ENCODE measurements at regions not wholly inside any gene's neighbourhood (a gene's known extent, or its start where the extent isn't known, plus 50 kb on each side); places are given as distances from the start of the nearest gene placed in this dataset.

- no peak for DNase-seq (ENCODE audit: low read depth)
Observed at GRCh38 chr2:172204309-172204708, 101.6 kb upstream of the DLX2 start.

DNA sequence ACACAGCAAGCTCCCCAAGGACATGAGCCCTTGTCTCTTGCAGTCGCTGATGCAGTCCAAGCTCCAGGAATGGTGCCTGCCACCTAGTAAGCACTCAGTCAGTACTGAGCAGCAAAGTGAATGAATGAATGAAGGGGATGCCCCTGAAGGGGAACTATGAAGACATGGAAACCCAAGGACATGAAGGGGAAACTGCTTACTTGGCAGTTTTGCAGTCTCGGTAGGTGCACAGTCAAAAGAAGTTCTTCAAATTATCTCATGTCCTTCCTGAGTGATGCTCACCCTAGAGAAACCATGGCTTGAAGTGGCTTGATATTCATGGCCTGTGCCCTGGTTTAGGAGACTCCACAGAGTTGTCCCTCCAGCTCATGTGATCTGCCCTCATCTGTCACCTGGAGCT lies 102.1 kb upstream of the DLX2 start:
- DNase-seq (ENCODE audit: low read depth): no peak

DNA sequence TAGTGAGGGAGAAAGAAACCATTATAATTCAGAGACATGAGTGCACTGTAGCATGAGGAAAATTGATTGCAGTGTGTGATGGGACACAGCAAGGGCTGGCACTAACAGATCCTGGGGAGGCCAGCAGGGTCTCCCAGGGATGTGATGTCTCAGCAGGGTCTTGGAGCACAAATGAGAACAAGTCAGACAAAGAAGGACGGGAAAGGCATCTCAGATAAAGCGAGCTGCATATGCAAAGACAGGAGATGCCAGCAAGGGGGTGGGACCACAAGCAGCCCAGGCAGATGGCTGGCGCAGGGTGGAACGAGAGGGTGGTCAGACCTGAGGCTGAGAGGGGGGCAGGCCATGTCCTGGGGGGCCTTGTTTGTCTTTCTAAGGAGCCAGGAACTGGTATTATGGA lies 102.6 kb upstream of the DLX2 start:
- no peak for DNase-seq (ENCODE audit: low read depth)

DNA sequence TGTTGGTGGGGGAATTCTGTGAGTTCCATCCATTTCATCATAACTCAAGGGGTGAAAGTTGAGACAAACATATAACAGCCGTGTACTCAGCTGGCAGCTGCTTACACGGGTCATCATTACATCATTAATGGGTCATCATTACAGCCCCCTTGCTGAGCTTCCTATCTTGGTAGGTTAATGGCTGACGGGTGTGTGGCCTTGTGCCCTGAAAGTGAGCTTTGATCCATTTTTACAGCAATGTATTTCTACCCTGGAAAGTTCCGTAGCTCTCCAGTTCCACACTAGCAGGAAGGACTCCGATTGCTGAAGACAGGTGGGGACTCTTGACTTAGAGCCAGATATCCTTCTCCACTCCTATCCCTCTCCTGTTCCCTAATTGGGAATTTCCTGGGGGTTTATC lies 105.2 kb upstream of the DLX2 start:
- no peak for DNase-seq (ENCODE audit: low read depth)

- DNase-seq (ENCODE audit: low read depth): no peak
Observed at GRCh38 chr2:172208791-172209325, 106.2 kb upstream of the DLX2 start.

GRCh38 chr2:172210599-172210998 lies 107.9 kb upstream of the DLX2 start:
- no peak for DNase-seq (ENCODE audit: low read depth)

- no peak for DNase-seq (ENCODE audit: low read depth)
Observed at GRCh38 chr2:172211512-172211911, 108.8 kb upstream of the DLX2 start.

- no peak for DNase-seq (ENCODE audit: low read depth)
Observed at GRCh38 chr2:172213116-172213860, 110.6 kb upstream of the DLX2 start.

GRCh38 chr2:172214252-172214651 lies 111.6 kb upstream of the DLX2 start:
- no peak for DNase-seq (ENCODE audit: low read depth)

DNA sequence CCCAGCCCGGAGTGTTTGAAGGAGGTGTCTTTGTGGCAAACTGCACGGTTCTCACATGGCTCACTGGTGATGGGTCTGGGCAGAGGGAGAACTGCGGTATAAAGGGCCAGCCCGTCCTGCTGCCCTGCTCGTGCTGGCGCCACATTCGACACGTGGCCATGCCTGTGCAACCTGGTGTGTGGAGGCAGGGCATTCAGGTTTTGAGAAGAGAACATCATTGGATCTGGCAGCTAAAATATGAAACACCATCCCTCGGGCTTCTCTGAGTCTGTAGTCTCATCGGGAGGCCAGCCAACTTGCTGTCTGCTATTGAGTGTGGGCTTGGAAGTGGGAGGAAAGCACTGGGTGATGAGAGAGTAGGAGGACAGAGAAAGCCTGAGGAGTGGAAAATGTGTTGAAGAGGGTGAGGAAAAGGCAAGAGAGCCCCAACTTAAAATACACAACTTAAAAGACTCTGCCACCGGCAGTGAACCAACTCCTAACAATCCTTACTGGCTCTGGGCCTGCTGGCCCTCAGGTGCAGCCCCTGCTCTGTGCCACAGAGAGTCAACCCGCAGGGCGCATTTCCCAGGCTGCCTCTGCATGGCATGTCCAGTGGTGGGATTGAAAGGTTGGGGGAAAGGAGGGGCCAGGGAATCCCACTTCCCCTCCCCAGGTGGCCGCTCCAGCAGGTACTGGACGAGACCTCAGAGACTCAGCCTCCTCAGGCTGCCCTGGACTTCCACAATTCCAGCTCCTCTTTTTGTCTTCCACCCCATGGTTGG lies 112.7 kb upstream of the DLX2 start:
- DNase-seq (ENCODE audit: low read depth): no peak

GRCh38 chr2:172215936-172216335 lies 113.2 kb upstream of the DLX2 start:
- no peak for DNase-seq (ENCODE audit: low read depth)

DNA sequence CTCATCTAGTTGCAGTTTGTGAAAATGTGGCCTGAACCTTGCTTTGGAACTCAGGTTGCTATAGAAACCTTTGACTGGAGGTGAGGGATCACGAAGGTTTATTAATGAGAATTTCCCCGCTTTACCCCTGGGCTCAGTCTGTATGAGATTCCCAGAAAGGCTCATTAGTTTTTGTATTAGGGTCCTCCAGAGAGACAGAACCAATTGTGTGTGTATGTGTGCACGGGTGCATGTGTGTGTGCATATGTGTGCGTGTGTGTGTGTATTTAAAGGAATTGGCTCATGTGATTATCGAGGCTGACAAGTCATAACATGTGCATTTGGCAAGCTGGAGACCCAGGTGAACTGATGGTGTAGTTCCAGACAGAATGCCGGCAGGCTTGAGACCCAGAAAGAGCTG lies 113.8 kb upstream of the DLX2 start:
- DNase-seq (ENCODE audit: low read depth): no peak

DNA sequence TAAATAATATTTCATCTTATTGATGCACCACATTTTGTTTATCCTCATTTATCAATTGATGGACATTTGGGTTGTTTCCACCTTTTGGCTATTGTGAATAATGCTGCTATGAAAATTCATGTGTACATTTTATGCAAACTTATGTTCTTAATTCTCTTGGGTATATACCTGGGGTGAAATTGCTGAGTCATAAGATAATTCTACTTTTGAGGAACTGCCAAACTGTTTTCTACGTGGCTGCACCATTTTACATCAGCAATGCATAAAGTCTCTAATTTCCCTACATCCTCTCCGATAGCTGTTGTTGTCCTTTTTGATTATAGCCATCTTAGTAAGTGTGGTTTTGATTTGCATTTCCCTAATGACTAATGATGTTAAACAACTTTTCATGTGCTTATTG lies 116.5 kb upstream of the DLX2 start:
- DNase-seq (ENCODE audit: low read depth): no peak

DNA sequence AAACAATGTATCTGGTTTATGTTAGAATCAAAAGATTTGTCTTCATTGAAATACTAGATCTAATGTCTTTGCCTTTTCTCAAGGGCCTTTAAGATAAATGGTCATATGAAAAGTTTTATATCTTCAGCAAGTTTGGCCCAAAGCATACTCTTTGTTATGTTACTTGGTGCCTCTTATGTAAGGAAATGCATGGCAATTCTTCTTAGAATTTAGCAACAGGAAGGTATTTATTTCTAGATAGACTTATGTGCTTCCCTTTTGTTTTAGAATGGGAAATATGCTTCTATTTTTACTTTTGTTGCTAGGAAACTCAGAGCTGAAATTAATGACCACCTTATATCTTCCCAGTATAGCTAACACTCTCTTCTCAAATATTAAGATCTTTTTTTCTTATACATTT lies 117.4 kb upstream of the DLX2 start:
- DNase-seq (ENCODE audit: low read depth): no peak

DNA sequence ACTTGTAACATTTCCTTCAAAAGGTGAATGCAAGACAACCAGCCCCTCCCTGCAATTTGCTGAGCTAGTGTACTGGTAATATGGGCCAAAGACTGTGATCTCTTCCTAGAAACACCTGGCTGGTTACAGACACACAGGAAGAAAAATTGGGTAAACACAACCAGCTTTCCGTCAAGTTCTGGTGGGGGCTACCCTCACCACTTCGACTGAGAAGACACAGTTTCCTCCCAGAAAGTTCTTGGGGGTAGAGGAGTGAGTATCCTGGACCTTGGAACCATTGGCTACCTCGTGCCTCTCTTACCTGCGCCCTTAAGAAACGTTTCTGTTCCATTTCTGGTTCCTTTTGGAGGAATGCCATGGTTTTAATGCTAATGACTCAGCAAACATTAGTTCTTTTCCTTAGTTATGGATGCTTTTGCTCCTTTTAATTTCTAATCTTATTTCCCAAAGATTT lies 120.9 kb upstream of the DLX2 start:
- DNase-seq (ENCODE audit: low read depth): no peak

GRCh38 chr2:172225786-172226185 lies 123.1 kb upstream of the DLX2 start:
- no peak for DNase-seq (ENCODE audit: low read depth)

DNA sequence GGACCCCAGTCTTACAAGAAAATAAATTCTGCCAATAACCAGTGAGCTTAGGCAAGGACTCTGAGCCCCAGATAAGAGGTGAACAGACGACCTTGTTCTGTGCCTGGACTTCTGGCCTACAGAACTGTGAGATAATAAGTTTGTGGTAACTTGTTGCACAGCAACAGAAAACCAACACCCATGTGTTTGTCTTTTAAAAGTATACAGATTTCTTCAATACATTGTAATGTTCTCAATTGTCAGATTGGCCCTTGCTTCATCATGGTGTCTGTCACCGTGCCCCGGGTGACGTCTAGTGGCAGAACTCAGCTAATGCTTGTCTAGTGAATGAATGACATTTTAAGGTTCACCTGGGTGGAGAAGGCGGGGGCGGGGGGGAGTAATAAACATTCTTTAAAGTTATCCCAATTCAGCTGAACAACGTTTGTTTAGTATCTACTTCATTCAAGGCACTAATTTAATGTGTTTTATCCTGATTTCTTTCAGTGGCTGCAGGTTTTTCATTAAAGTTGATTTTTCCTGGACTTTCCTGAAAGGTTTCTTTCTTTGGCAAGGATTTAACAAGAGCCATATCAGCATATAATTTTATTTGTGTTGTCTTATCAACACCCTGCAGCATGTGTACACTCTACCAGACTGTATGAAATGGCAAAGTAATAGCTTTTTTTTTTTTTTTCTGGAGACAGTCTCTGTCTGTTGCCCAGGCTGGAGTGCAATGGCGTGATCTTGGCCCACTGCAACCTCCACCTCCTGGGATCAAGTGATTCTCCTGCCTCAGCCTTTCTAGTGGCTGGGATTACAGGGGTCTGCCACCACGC lies 123.8 kb upstream of the DLX2 start:
- DNase-seq (ENCODE audit: low read depth): no peak

DNA sequence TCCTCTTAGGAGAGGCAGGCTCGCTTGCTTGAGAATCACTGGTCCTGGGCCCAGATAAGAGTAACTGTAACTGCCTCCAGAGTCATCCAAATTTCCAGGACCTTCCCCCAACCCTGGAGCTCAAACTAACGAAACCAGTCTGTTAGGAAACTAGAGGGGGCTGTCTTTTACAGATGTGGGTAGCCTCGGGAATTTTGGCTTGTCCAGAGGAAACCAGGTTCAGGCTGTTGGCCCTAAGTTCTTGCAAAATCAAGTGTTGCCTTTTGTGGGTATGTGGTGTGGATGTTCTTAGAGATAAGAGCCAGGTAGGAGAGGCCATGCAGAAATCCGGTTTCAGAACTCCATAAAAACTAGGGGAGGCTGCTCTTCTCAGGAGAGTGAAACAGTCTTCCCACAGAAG lies 125.0 kb upstream of the DLX2 start:
- DNase-seq (ENCODE audit: low read depth): no peak

- DNase-seq (ENCODE audit: low read depth): no peak
Observed at GRCh38 chr2:172228177-172228808, 125.6 kb upstream of the DLX2 start.

GRCh38 chr2:172229125-172229524 lies 126.4 kb upstream of the DLX2 start:
- no peak for DNase-seq (ENCODE audit: low read depth)

- no peak for DNase-seq (ENCODE audit: low read depth)
Observed at GRCh38 chr2:172230332-172230888, 127.7 kb upstream of the DLX2 start.

Data from stromal cell of bone marrow (primary cell).